HCT116 (cell line): ENCODE measurements at regions not wholly inside any gene's neighbourhood (a gene's known extent, or its start where the extent isn't known, plus 50 kb on each side); places are given as distances from the start of the nearest gene placed in this dataset.

Experiments used
- ATAC-seq: fragments of 200-7000 bp; cut with Tn5 transposase; 2 replicates; pipeline ENCODE4 v1.9.1; 2020; ENCODE audit warnings: mild to moderate bottlenecking, moderate library complexity
- BruUV-seq: library from RNA; stranded (reverse); fragments of 400-500 nt; replicated peaks from 2 replicates; lab custom pipeline; 2021; lab: Mats Ljungman, UMichigan
- CTCF ChIA-PET: fragments of 300-600 bp; sonication (Branson Sonifier 250); formaldehyde crosslinking; loops from one replicate; lab custom pipeline; 2021; ENCODE audit warnings: antibody characterized with exemption; lab: Charles Lee
- POLR2A ChIA-PET: fragments of 300-600, 350-600 bp; sonication (Branson Sonifier 250); formaldehyde crosslinking; loops from one replicate; lab custom pipeline; 2021; ENCODE audit warnings: antibody characterized with exemption; lab: Charles Lee
- RAD21 ChIA-PET, 2 experiments: fragments of 300-600 bp; sonication (Branson Sonifier 250); formaldehyde crosslinking; loops; one replicate each; lab custom pipeline; 2023; ENCODE audit warnings: low total read pairs in 2 of 2; ENCODE audit not compliant: uncharacterized antibody in 2 of 2, unreplicated experiment in 2 of 2, low non-redundant PET in 1 of 2; lab: Charles Lee
- DNase-seq: peaks from one replicate; pipeline ENCODE4 v3.0.0-alpha.2; 2010; ENCODE audit warnings: low read depth, low spot score
- H2AFZ ChIP-seq: fragments of 200-600 bp; shearing (Covaris generic), sonication (generic); 2 replicates; pipeline ENCODE4 v1.6.1; 2017; ENCODE audit warnings: low read depth, mixed run types, mixed read lengths, antibody characterized with exemption, low read length; ENCODE audit not compliant: poor library complexity, severe bottlenecking
- H3K27ac ChIP-seq: 2 replicates; pipeline ENCODE4 v1.5.1; 2012; ENCODE audit warnings: low read depth, low read length
- H3K27me3 ChIP-seq: fragments of 200-600 bp; sonication (generic); 2 replicates; pipeline ENCODE4 v1.6.1; 2016; ENCODE audit warnings: mixed run types, low read length, mixed read lengths; ENCODE audit not compliant: insufficient read depth
- H3K36me3 ChIP-seq, 2 experiments: fragments of 200-500 bp in 1 of 2; fragments of 200-600 bp in 1 of 2; sonication (Bioruptor generic) in 1 of 2; sonication (generic) in 1 of 2; 2 replicates each; pipeline versions ENCODE4 v1.5.1 to v1.6.1; 2014 to 2016; ENCODE audit warnings: low read length in 2 of 2, inconsistent platforms in 1 of 2, mixed read lengths in 1 of 2, mixed run types in 1 of 2; ENCODE audit not compliant: insufficient read depth in 2 of 2, control insufficient read depth in 1 of 2
- H3K4me1 ChIP-seq, 2 experiments: fragments of 200-600 bp in 1 of 2; sonication (generic) in 1 of 2; 2 replicates each; pipeline versions ENCODE4 v1.5.1 to v1.6.1; 2012 to 2017; ENCODE audit warnings: low read length in 2 of 2, inconsistent platforms in 1 of 2, mild to moderate bottlenecking in 1 of 2, mixed read lengths in 1 of 2, mixed run types in 1 of 2, moderate library complexity in 1 of 2; ENCODE audit not compliant: insufficient read depth in 2 of 2, control insufficient read depth in 1 of 2
- H3K4me2 ChIP-seq: fragments of 200-600 bp; sonication (generic); 2 replicates; pipeline ENCODE4 v1.6.1; 2017; ENCODE audit warnings: mixed run types, low read length, mixed read lengths
- H3K4me3 ChIP-seq, 2 experiments: fragments of 200-600 bp in 1 of 2; sonication (generic) in 1 of 2; replicated peaks in 1 of 2; 2 replicates each; pipeline ENCODE4 v1.5.1; 2011 to 2016; ENCODE audit warnings: low read length in 2 of 2, control low read depth in 1 of 2, low read depth in 1 of 2, mild to moderate bottlenecking in 1 of 2, mixed read lengths in 1 of 2, mixed run types in 1 of 2
- H3K79me2 ChIP-seq: fragments of 200-600 bp; sonication (generic); 2 replicates; pipeline ENCODE4 v1.6.1; 2017; ENCODE audit warnings: mild to moderate bottlenecking, mixed run types, low read length, moderate library complexity, mixed read lengths; ENCODE audit not compliant: insufficient read depth
- H3K9ac ChIP-seq: fragments of 200-600 bp; sonication (generic); 2 replicates; pipeline ENCODE4 v1.6.1; 2016; ENCODE audit warnings: low read length, mixed read lengths
- H3K9me2 ChIP-seq: fragments of 200-600 bp; sonication (generic), shearing (Covaris generic); 2 replicates; pipeline ENCODE4 v1.6.1; 2017; ENCODE audit warnings: mixed run types, mild to moderate bottlenecking, moderate library complexity; ENCODE audit not compliant: insufficient read depth
- H3K9me3 ChIP-seq, 2 experiments: fragments of 200-500 bp in 1 of 2; fragments of 200-600 bp in 1 of 2; sonication (Bioruptor generic) in 1 of 2; sonication (generic) in 1 of 2; 2 replicates each; pipeline ENCODE4 v1.6.1; 2014 to 2017; ENCODE audit warnings: low read length in 2 of 2, mixed read lengths in 2 of 2, inconsistent platforms in 1 of 2, low read depth in 1 of 2, mild to moderate bottlenecking in 1 of 2, mixed run types in 1 of 2, moderate library complexity in 1 of 2; ENCODE audit not compliant: control insufficient read depth in 1 of 2, insufficient read depth in 1 of 2
- H4K20me1 ChIP-seq: fragments of 200-600 bp; sonication (generic), shearing (Covaris generic); 2 replicates; pipeline ENCODE4 v1.6.1; 2017; ENCODE audit warnings: mixed run types, mild to moderate bottlenecking, moderate library complexity; ENCODE audit not compliant: insufficient read depth
- ATF3 ChIP-seq: IDR thresholded peaks from 2 replicates; pipeline ENCODE4 v1.6.1; 2012
- CEBPB ChIP-seq: IDR thresholded peaks from 2 replicates; pipeline ENCODE4 v1.6.1; 2012; ENCODE audit warnings: low read depth
- CTCF ChIP-seq, 3 experiments: fragments of 200-600 bp in 1 of 3; sonication (generic) in 1 of 3; IDR thresholded peaks in 2 of 3; conservative IDR thresholded peaks in 1 of 3; 2 replicates each; pipeline ENCODE4 v1.5.1; 2012 to 2017; ENCODE audit warnings: low read depth in 2 of 3, low read length in 2 of 3, antibody characterized with exemption in 1 of 3, borderline replicate concordance in 1 of 3, control low read depth in 1 of 3, mild to moderate bottlenecking in 1 of 3, mixed read lengths in 1 of 3, mixed run types in 1 of 3, moderate library complexity in 1 of 3; ENCODE audit not compliant: insufficient read depth in 1 of 3
- EZH2 ChIP-seq: fragments of 200-600 bp; sonication (generic); IDR thresholded peaks from 2 replicates; pipeline ENCODE4 v1.6.1; 2017; ENCODE audit warnings: antibody characterized with exemption, mixed run types
- FOSL1 ChIP-seq: IDR thresholded peaks from 2 replicates; pipeline ENCODE4 v1.6.1; 2012; ENCODE audit warnings: low read depth
- JUND ChIP-seq: IDR thresholded peaks from 2 replicates; pipeline ENCODE4 v1.6.1; 2012
- POLR2A ChIP-seq: IDR thresholded peaks from 2 replicates; pipeline ENCODE4 v1.7.0; 2011; ENCODE audit warnings: borderline replicate concordance; ENCODE audit not compliant: insufficient read depth, insufficient read length; ENCODE audit errors: extremely low read depth
- RAD21 ChIP-seq: IDR thresholded peaks from 2 replicates; pipeline ENCODE4 v1.6.1; 2012; ENCODE audit warnings: low read depth, mild to moderate bottlenecking
- REST ChIP-seq: IDR thresholded peaks from 2 replicates; pipeline ENCODE4 v1.6.1; 2012; ENCODE audit warnings: low read depth
- SP1 ChIP-seq: IDR thresholded peaks from 2 replicates; pipeline ENCODE4 v1.6.1; 2012; ENCODE audit warnings: low read depth
- SRF ChIP-seq: IDR thresholded peaks from 2 replicates; pipeline ENCODE4 v1.6.1; 2012; ENCODE audit warnings: low read depth
- YY1 ChIP-seq: IDR thresholded peaks from 2 replicates; pipeline ENCODE4 v1.6.1; 2011; ENCODE audit warnings: low read length, low read depth, moderate library complexity, mild to moderate bottlenecking; ENCODE audit not compliant: insufficient replicate concordance; ENCODE audit errors: extremely low read depth
- intact Hi-C: fragments of 100-400 bp; cut with micrococcal nuclease; formaldehyde crosslinking; loops from 2 replicates; pipeline ENCODE4 v1.10.0; 2022

GRCh38 chr4:101685126-101685525 is 105.4 kb upstream of the BANK1 start:
- Histone ChIP-seq H3K9me2 (no peaks in the 10 kb centered on the region), H3K9me3 (no peaks in the 10 kb centered on the region), H3K4me1 (no peaks in the 10 kb centered on the region), H2AFZ (no peak overlapping the region), H3K79me2 (no peaks in the 10 kb centered on the region), H4K20me1 (no peaks in the 10 kb centered on the region), H3K27ac (no peak overlapping the region), H3K27me3 (no peaks in the 10 kb centered on the region), H3K4me3 (no peak overlapping the region), H3K9ac (no peak overlapping the region), H3K36me3 (no peaks in the 10 kb centered on the region), H3K4me2 (no peak overlapping the region)
- ATAC-seq (no peak), DNase-seq (no peak)
- no TSS peak for BruUV-seq
- RAD21 ChIA-PET: no interaction called here
- TF ChIP-seq RAD21: no peak
- no peak for TF ChIP-seq REST
- TF ChIP-seq FOSL1: no peak
- no peak for TF ChIP-seq POLR2A
- CTCF ChIA-PET: no interaction called here
- intact Hi-C loops: no loop called here
- POLR2A ChIA-PET: no interaction called here

GRCh38 chr4:101682946-101683345 is 107.6 kb upstream of the BANK1 start:
- Histone ChIP-seq H3K9me2 (no peaks in the 10 kb centered on the region), H4K20me1 (no peaks in the 10 kb centered on the region), H2AFZ (no peak overlapping the region), H3K4me1 (no peaks in the 10 kb centered on the region), H3K4me3 (no peak overlapping the region), H3K9me3 (no peaks in the 10 kb centered on the region), H3K4me2 (no peak overlapping the region), H3K9ac (no peak overlapping the region), H3K27me3 (no peaks in the 10 kb centered on the region), H3K27ac (no peak overlapping the region), H3K79me2 (no peaks in the 10 kb centered on the region), H3K36me3 (no peaks in the 10 kb centered on the region)
- intact Hi-C loops: no loop called here
- POLR2A ChIA-PET: no interaction called here
- RAD21 ChIA-PET: no interaction called here
- no TSS peak for BruUV-seq
- ATAC-seq (no peak), DNase-seq (no peak)
- CTCF ChIA-PET: no interaction called here
- TF ChIP-seq SP1 (no peak), YY1 (no peak), ATF3 (no peak), EZH2 (no peak), SRF (no peak), REST (no peak), JUND (no peak), CEBPB (no peak), CTCF (IDR thresholded peaks at IDR 0.05 in 2 of 3, conservative IDR thresholded peaks at IDR 0.05 in 1 of 3; ENCODE audit: borderline replicate concordance in 1 of 3, insufficient read depth in 1 of 3, low read depth in 2 of 3, low read length in 2 of 3) (no peak)
